ENCODE measurements at regions not wholly inside any gene's neighbourhood (a gene's known extent, or its start where the extent isn't known, plus 50 kb on each side); places are given as distances from the start of the nearest gene placed in this dataset.

GRCh38 chr12:89801284-89801683 is 92.6 kb upstream of the ATP2B1 start:
- TF ChIP-seq RXRA (IDR thresholded peaks at IDR 0.05) (no peak), SP1 (IDR thresholded peaks at IDR 0.05) (no peak), TAF1 (conservative IDR thresholded peaks at IDR 0.05) (no peak), HNF4A (conservative IDR thresholded peaks at IDR 0.05) (no peak), MAX (IDR thresholded peaks at IDR 0.05) (no peak), CTCF (IDR thresholded peaks at IDR 0.05; ENCODE audit: low read depth, low read length, missing input control) (no peak), ZBTB33 (IDR thresholded peaks at IDR 0.05) (no peak), GABPA (IDR thresholded peaks at IDR 0.05 in 1 of 2, conservative IDR thresholded peaks at IDR 0.05 in 1 of 2) (no peak), NR2F2 (IDR thresholded peaks at IDR 0.05) (no peak), ATF3 (IDR thresholded peaks at IDR 0.05) (no peak), FOXA1 (IDR thresholded peaks at IDR 0.05) (no peak), YY1 (IDR thresholded peaks at IDR 0.05) (no peak), FOXA2 (IDR thresholded peaks at IDR 0.05) (no peak), RAD21 (IDR thresholded peaks at IDR 0.05) (no peak), EGR1 (IDR thresholded peaks at IDR 0.05; ENCODE audit: low read depth in 2 of 2) (no peak), REST (IDR thresholded peaks at IDR 0.05) (no peak), JUND (IDR thresholded peaks at IDR 0.05) (no peak)
- H3K9me3 ChIP-seq (ENCODE audit: control insufficient read depth in 4 of 4, low read length in 3 of 4), result no peaks in the 10 kb centered on the region
- WGBS, result 77% methylated on average over 2 of the region's 2 CpGs
- no peak overlapping the region for H3K9ac ChIP-seq (ENCODE audit: low read depth in 1 of 2, low read length in 2 of 2)
- no peaks in the 10 kb centered on the region for H3K36me3 ChIP-seq (ENCODE audit: control insufficient read depth in 4 of 4, insufficient read depth in 3 of 4, low read depth in 1 of 4, low read length in 3 of 4)
- no peaks in the 10 kb centered on the region for H3K27me3 ChIP-seq (ENCODE audit: control insufficient read depth in 4 of 4, insufficient read depth in 4 of 4, low read length in 3 of 4)
- no peaks in the 10 kb centered on the region for H3K4me1 ChIP-seq (ENCODE audit: control insufficient read depth in 4 of 4, insufficient read depth in 4 of 4, low read length in 3 of 4)
- no peak overlapping the region for H3K4me3 ChIP-seq (ENCODE audit: low read depth in 1 of 3, low read length in 3 of 3)
- DNase-seq (ENCODE audit: low spot score), result no peak
- no peak overlapping the region for H3K27ac ChIP-seq (ENCODE audit: low read depth in 1 of 2, low read length in 2 of 2)

- H3K9ac ChIP-seq (ENCODE audit: low read depth in 1 of 2, low read length in 2 of 2), result no peak overlapping the region
- TF ChIP-seq YY1 (IDR thresholded peaks at IDR 0.05), result no peak
- TF ChIP-seq HNF4G (IDR thresholded peaks at IDR 0.05), result no peak
- TF ChIP-seq CTCF (IDR thresholded peaks at IDR 0.05; ENCODE audit: low read depth, low read length, missing input control), result no peak
- TF ChIP-seq FOXA1 (IDR thresholded peaks at IDR 0.05), result no peak
- TF ChIP-seq GABPA (IDR thresholded peaks at IDR 0.05 in 1 of 2, conservative IDR thresholded peaks at IDR 0.05 in 1 of 2), result no peak
- no peak for TF ChIP-seq FOXA2 (IDR thresholded peaks at IDR 0.05)
- no peak for TF ChIP-seq ATF3 (IDR thresholded peaks at IDR 0.05)
- TF ChIP-seq NR2F2 (IDR thresholded peaks at IDR 0.05), result no peak
- no peak for TF ChIP-seq HNF4A (conservative IDR thresholded peaks at IDR 0.05)
- TF ChIP-seq EGR1 (IDR thresholded peaks at IDR 0.05; ENCODE audit: low read depth in 2 of 2), result no peak
- no peaks in the 10 kb centered on the region for H3K36me3 ChIP-seq (ENCODE audit: control insufficient read depth in 4 of 4, insufficient read depth in 3 of 4, low read depth in 1 of 4, low read length in 3 of 4)
These were observed 91.8 kb upstream of the ATP2B1 start for GRCh38 chr12:89800435-89800834.

More at GRCh38 chr12:89800435-89800834, 91.8 kb upstream of the ATP2B1 start:
- Histone ChIP-seq H3K27me3 (ENCODE audit: control insufficient read depth in 4 of 4, insufficient read depth in 4 of 4, low read length in 3 of 4) (no peaks in the 10 kb centered on the region), H3K4me1 (ENCODE audit: control insufficient read depth in 4 of 4, insufficient read depth in 4 of 4, low read length in 3 of 4) (no peaks in the 10 kb centered on the region), H3K4me3 (ENCODE audit: low read depth in 1 of 3, low read length in 3 of 3) (no peak overlapping the region), H3K9me3 (ENCODE audit: control insufficient read depth in 4 of 4, low read length in 3 of 4) (no peaks in the 10 kb centered on the region), H3K27ac (ENCODE audit: low read depth in 1 of 2, low read length in 2 of 2) (no peak overlapping the region)
- peak; percentile 55 for DNase-seq (ENCODE audit: low spot score)
